ENCODE measurements at regions not wholly inside any gene's neighbourhood (a gene's known extent, or its start where the extent isn't known, plus 50 kb on each side); places are given as distances from the start of the nearest gene placed in this dataset.

- Histone ChIP-seq H3K4me2 (ENCODE audit: low read length) (no peak overlapping the region), H4K91ac (ENCODE audit: low read depth, low read length) (no peak overlapping the region), H3K4ac (ENCODE audit: low read depth, low read length) (no peak overlapping the region), H3K18ac (ENCODE audit: low read length) (no peak overlapping the region), H3K4me1 (ENCODE audit: control insufficient read depth in 1 of 2, insufficient read depth in 2 of 2, low read length in 2 of 2) (no peaks in the 10 kb centered on the region), H2AFZ (ENCODE audit: insufficient read depth, low read length, poor library complexity) (no peak overlapping the region), H2BK5ac (ENCODE audit: low read depth, low read length, poor library complexity) (no peak overlapping the region), H3K79me2 (ENCODE audit: control insufficient read depth, insufficient read depth, low read length, poor library complexity) (no peaks in the 10 kb centered on the region), H3K36me3 (ENCODE audit: control insufficient read depth in 1 of 2, insufficient read depth in 2 of 2, low read length in 2 of 2) (no peaks in the 10 kb centered on the region), H3K9me3 (ENCODE audit: insufficient read depth, low read depth, low read length) (no peaks in the 10 kb centered on the region), H4K12ac (ENCODE audit: low read depth, low read length) (no peak overlapping the region), H4K8ac (ENCODE audit: low read depth, low read length) (no peak overlapping the region), H3K4me3 (ENCODE audit: low read depth, low read length) (no peak overlapping the region), H2BK12ac (ENCODE audit: low read length) (no peak overlapping the region), H3K14ac (ENCODE audit: low read length) (no peak overlapping the region), H3K79me1 (ENCODE audit: low read length) (no peaks in the 10 kb centered on the region), H2AK5ac (ENCODE audit: low read length) (no peak overlapping the region), H3K27ac (ENCODE audit: low read depth, low read length) (no peak overlapping the region), H3K27me3 (ENCODE audit: insufficient read depth, low read length) (no peaks in the 10 kb centered on the region), H2BK120ac (ENCODE audit: insufficient read depth, low read length, poor library complexity) (no peak overlapping the region), H3K9ac (ENCODE audit: low read length) (no peak overlapping the region), H3K23ac (ENCODE audit: low read length) (no peak overlapping the region)
- no CpG with 5 or more reads among the region's 2 CpGs for WGBS (ENCODE audit: extremely low coverage, insufficient coverage, insufficient read length)
- no peak for DNase-seq
Observed at GRCh38 chr5:13350767-13351166, 593.7 kb downstream of the DNAH5 start.

GRCh38 chr5:13348568-13348967, 595.9 kb downstream of the DNAH5 start:
- H3K23ac ChIP-seq (ENCODE audit: low read length) = peak overlapping the region; percentile 90
- H3K14ac ChIP-seq (ENCODE audit: low read length) = no peak overlapping the region
- H3K27ac ChIP-seq (ENCODE audit: low read depth, low read length) = no peak overlapping the region
- no peaks in the 10 kb centered on the region for H3K79me1 ChIP-seq (ENCODE audit: low read length)
- H2BK5ac ChIP-seq (ENCODE audit: low read depth, low read length, poor library complexity) = no peak overlapping the region
- DNase-seq = no peak
- no peak overlapping the region for H3K9ac ChIP-seq (ENCODE audit: low read length)
- no peak overlapping the region for H2BK12ac ChIP-seq (ENCODE audit: low read length)
- no peak overlapping the region for H3K4me2 ChIP-seq (ENCODE audit: low read length)
- no peak overlapping the region for H3K18ac ChIP-seq (ENCODE audit: low read length)
- H3K4me1 ChIP-seq (ENCODE audit: control insufficient read depth in 1 of 2, insufficient read depth in 2 of 2, low read length in 2 of 2) = no peaks in the 10 kb centered on the region
- H4K12ac ChIP-seq (ENCODE audit: low read depth, low read length) = no peak overlapping the region
- H3K9me3 ChIP-seq (ENCODE audit: insufficient read depth, low read depth, low read length) = no peaks in the 10 kb centered on the region
- no CpG with 5 or more reads among the region's 3 CpGs for WGBS (ENCODE audit: extremely low coverage, insufficient coverage, insufficient read length)
- H2BK120ac ChIP-seq (ENCODE audit: insufficient read depth, low read length, poor library complexity) = no peak overlapping the region
- no peak overlapping the region for H4K8ac ChIP-seq (ENCODE audit: low read depth, low read length)
- no peaks in the 10 kb centered on the region for H3K27me3 ChIP-seq (ENCODE audit: insufficient read depth, low read length)
- no peak overlapping the region for H2AFZ ChIP-seq (ENCODE audit: insufficient read depth, low read length, poor library complexity)
- no peak overlapping the region for H4K91ac ChIP-seq (ENCODE audit: low read depth, low read length)
- H3K4ac ChIP-seq (ENCODE audit: low read depth, low read length) = no peak overlapping the region
- H3K79me2 ChIP-seq (ENCODE audit: control insufficient read depth, insufficient read depth, low read length, poor library complexity) = no peaks in the 10 kb centered on the region
- H3K4me3 ChIP-seq (ENCODE audit: low read depth, low read length) = no peak overlapping the region
- no peaks in the 10 kb centered on the region for H3K36me3 ChIP-seq (ENCODE audit: control insufficient read depth in 1 of 2, insufficient read depth in 2 of 2, low read length in 2 of 2)
- no peak overlapping the region for H2AK5ac ChIP-seq (ENCODE audit: low read length)

GRCh38 chr5:13346401-13346800, 598.1 kb downstream of the DNAH5 start:
- H2AFZ ChIP-seq (ENCODE audit: insufficient read depth, low read length, poor library complexity) = no peak overlapping the region
- DNase-seq = no peak
- no peak overlapping the region for H3K23ac ChIP-seq (ENCODE audit: low read length)
- no peak overlapping the region for H4K8ac ChIP-seq (ENCODE audit: low read depth, low read length)
- no peak overlapping the region for H3K27ac ChIP-seq (ENCODE audit: low read depth, low read length)
- no peak overlapping the region for H4K91ac ChIP-seq (ENCODE audit: low read depth, low read length)
- no peak overlapping the region for H2BK5ac ChIP-seq (ENCODE audit: low read depth, low read length, poor library complexity)
- no peak overlapping the region for H3K4me2 ChIP-seq (ENCODE audit: low read length)
- H3K18ac ChIP-seq (ENCODE audit: low read length) = no peak overlapping the region
- H3K9me3 ChIP-seq (ENCODE audit: insufficient read depth, low read depth, low read length) = no peaks in the 10 kb centered on the region
- no peak overlapping the region for H3K4ac ChIP-seq (ENCODE audit: low read depth, low read length)
- no peak overlapping the region for H2BK120ac ChIP-seq (ENCODE audit: insufficient read depth, low read length, poor library complexity)
- H3K36me3 ChIP-seq (ENCODE audit: control insufficient read depth in 1 of 2, insufficient read depth in 2 of 2, low read length in 2 of 2) = no peaks in the 10 kb centered on the region
- no peaks in the 10 kb centered on the region for H3K79me1 ChIP-seq (ENCODE audit: low read length)
- H2BK12ac ChIP-seq (ENCODE audit: low read length) = no peak overlapping the region
- H3K9ac ChIP-seq (ENCODE audit: low read length) = no peak overlapping the region
- no peaks in the 10 kb centered on the region for H3K27me3 ChIP-seq (ENCODE audit: insufficient read depth, low read length)
- H4K12ac ChIP-seq (ENCODE audit: low read depth, low read length) = no peak overlapping the region
- no CpG with 5 or more reads among the region's 4 CpGs for WGBS (ENCODE audit: extremely low coverage, insufficient coverage, insufficient read length)
- H3K4me1 ChIP-seq (ENCODE audit: control insufficient read depth in 1 of 2, insufficient read depth in 2 of 2, low read length in 2 of 2) = no peaks in the 10 kb centered on the region
- H3K4me3 ChIP-seq (ENCODE audit: low read depth, low read length) = no peak overlapping the region
- no peak overlapping the region for H2AK5ac ChIP-seq (ENCODE audit: low read length)
- no peaks in the 10 kb centered on the region for H3K79me2 ChIP-seq (ENCODE audit: control insufficient read depth, insufficient read depth, low read length, poor library complexity)
- no peak overlapping the region for H3K14ac ChIP-seq (ENCODE audit: low read length)

- Histone ChIP-seq H3K14ac (ENCODE audit: low read length) (no peak overlapping the region), H3K9ac (ENCODE audit: low read length) (no peak overlapping the region), H2AK5ac (ENCODE audit: low read length) (no peak overlapping the region), H3K4me1 (ENCODE audit: control insufficient read depth in 1 of 2, insufficient read depth in 2 of 2, low read length in 2 of 2) (no peaks in the 10 kb centered on the region), H3K4ac (ENCODE audit: low read depth, low read length) (no peak overlapping the region), H4K12ac (ENCODE audit: low read depth, low read length) (no peak overlapping the region), H2BK12ac (ENCODE audit: low read length) (no peak overlapping the region), H3K79me2 (ENCODE audit: control insufficient read depth, insufficient read depth, low read length, poor library complexity) (no peaks in the 10 kb centered on the region), H4K8ac (ENCODE audit: low read depth, low read length) (no peak overlapping the region), H3K27ac (ENCODE audit: low read depth, low read length) (no peak overlapping the region), H3K36me3 (ENCODE audit: control insufficient read depth in 1 of 2, insufficient read depth in 2 of 2, low read length in 2 of 2) (no peaks in the 10 kb centered on the region), H3K27me3 (ENCODE audit: insufficient read depth, low read length) (no peaks in the 10 kb centered on the region), H3K4me2 (ENCODE audit: low read length) (no peak overlapping the region), H2BK5ac (ENCODE audit: low read depth, low read length, poor library complexity) (no peak overlapping the region), H3K4me3 (ENCODE audit: low read depth, low read length) (no peak overlapping the region), H2AFZ (ENCODE audit: insufficient read depth, low read length, poor library complexity) (no peak overlapping the region), H3K23ac (ENCODE audit: low read length) (no peak overlapping the region), H4K91ac (ENCODE audit: low read depth, low read length) (no peak overlapping the region), H3K79me1 (ENCODE audit: low read length) (no peaks in the 10 kb centered on the region), H3K9me3 (ENCODE audit: insufficient read depth, low read depth, low read length) (no peaks in the 10 kb centered on the region), H2BK120ac (ENCODE audit: insufficient read depth, low read length, poor library complexity) (no peak overlapping the region), H3K18ac (ENCODE audit: low read length) (no peak overlapping the region)
- WGBS (ENCODE audit: extremely low coverage, insufficient coverage, insufficient read length) = no CpG with 5 or more reads among the region's 1 CpG
- peak; percentile 11 to 39 for DNase-seq
Observed at GRCh38 chr5:13339093-13339492, 605.4 kb downstream of the DNAH5 start.

All from trophoblast cell (in vitro differentiated cells and primary cell).